HL-60 (cell line): ENCODE measurements at regions not wholly inside any gene's neighbourhood (a gene's known extent, or its start where the extent isn't known, plus 50 kb on each side); places are given as distances from the start of the nearest gene placed in this dataset.

Experiments used
- CTCF ChIP-seq: IDR thresholded peaks from one replicate; pipeline ENCODE4 v1.5.1; 2011; ENCODE audit warnings: low read length, control low read depth, inconsistent platforms; ENCODE audit not compliant: insufficient read depth
- SPI1 ChIP-seq: IDR thresholded peaks from 2 replicates; pipeline ENCODE4 v1.6.1; 2012; ENCODE audit warnings: low read depth, mild to moderate bottlenecking, borderline replicate concordance

- TF ChIP-seq CTCF: no peak
- no peak for TF ChIP-seq SPI1
Observed at GRCh38 chr4:152110780-152111179, 350.0 kb upstream of the GATB start.
